ENCODE measurements at regions not wholly inside any gene's neighbourhood (a gene's known extent, or its start where the extent isn't known, plus 50 kb on each side); places are given as distances from the start of the nearest gene placed in this dataset.
"Not testable (repeated sequence)": the region's sequence is repeated elsewhere in the genome, so short reads cannot be mapped to it uniquely, and the experiment has no call there.

GRCh38 chr7:55707410-55707809 lies 135.1 kb upstream of the VOPP1 start:
- not testable (repeated sequence) for H3K4me1 Mint-ChIP-seq (ENCODE audit: low read depth); H3K9me3 Mint-ChIP-seq (ENCODE audit: low read depth); H3K36me3 Mint-ChIP-seq (ENCODE audit: insufficient read depth); H3K4me3 Mint-ChIP-seq (ENCODE audit: low read depth); H3K27ac Mint-ChIP-seq; H3K27me3 Mint-ChIP-seq; DNase-seq (ENCODE audit: low spot score, unreplicated experiment)

GRCh38 chr7:55706451-55707195 lies 134.3 kb upstream of the VOPP1 start:
- H3K27ac Mint-ChIP-seq, result peak overlapping the region; percentile 31
- H3K4me1 Mint-ChIP-seq (ENCODE audit: low read depth); H3K4me3 Mint-ChIP-seq (ENCODE audit: low read depth); DNase-seq (ENCODE audit: low spot score, unreplicated experiment); H3K9me3 Mint-ChIP-seq (ENCODE audit: low read depth); H3K27me3 Mint-ChIP-seq; H3K36me3 Mint-ChIP-seq (ENCODE audit: insufficient read depth): not testable (repeated sequence)

DNA sequence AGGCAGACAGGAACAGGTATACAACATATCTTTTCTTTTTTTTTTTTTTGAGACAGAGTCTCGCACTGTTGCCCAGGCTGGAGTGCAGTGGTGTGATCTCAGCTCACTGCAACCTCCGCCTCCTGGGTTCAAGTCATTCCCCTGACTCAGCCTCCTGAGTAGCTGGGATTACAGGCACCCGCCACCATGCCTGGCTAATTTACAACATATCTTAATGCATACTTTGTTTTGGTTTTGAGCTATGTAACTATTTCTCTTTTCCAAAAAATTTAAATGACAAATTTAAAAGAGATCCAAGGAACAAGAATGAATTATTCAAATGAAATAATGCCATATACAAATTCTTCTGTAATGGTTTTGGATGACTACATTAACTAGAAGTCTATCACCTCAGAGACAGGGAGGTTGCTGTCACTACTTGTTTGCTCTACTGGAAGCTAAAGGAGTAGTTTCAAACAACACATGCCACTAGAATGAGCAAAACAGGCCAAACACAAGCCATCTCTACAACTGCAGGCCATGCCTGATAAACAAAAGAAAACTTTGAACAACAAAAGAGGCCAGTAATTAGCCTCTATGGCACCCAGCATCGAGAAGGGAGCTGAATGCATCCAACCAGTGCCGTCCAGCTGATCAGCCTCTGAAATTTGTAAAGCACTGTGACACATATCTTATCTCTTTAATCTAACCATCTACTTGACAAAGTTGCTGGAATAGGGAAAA lies 133.6 kb upstream of the VOPP1 start:
- not testable (repeated sequence) for H3K36me3 Mint-ChIP-seq (ENCODE audit: insufficient read depth); H3K4me1 Mint-ChIP-seq (ENCODE audit: low read depth); H3K27ac Mint-ChIP-seq; H3K4me3 Mint-ChIP-seq (ENCODE audit: low read depth); H3K9me3 Mint-ChIP-seq (ENCODE audit: low read depth); DNase-seq (ENCODE audit: low spot score, unreplicated experiment); H3K27me3 Mint-ChIP-seq

DNA sequence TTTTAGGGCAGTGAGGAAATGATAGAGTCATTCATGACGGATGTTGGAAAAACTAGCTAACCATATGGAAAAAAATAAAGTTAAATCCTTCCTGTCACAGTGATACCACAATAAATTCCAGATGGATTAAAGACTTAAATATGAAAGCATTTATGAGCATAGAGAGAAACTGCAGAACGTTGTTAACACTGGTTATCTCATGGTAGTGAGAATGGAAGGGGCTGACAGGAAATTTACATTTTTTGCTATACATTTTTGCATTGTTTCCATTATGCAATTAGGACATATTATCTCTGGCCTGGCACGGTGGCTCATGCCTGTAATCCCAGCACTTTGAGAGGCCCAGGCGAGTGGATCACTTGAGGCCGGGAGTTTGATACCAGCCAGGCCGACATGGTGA lies 130.5 kb upstream of the VOPP1 start:
- H3K27me3 Mint-ChIP-seq; H3K27ac Mint-ChIP-seq; H3K36me3 Mint-ChIP-seq (ENCODE audit: insufficient read depth); H3K4me3 Mint-ChIP-seq (ENCODE audit: low read depth); H3K9me3 Mint-ChIP-seq (ENCODE audit: low read depth); DNase-seq (ENCODE audit: low spot score, unreplicated experiment); H3K4me1 Mint-ChIP-seq (ENCODE audit: low read depth): not testable (repeated sequence)

GRCh38 chr7:55699450-55699842 lies 127.1 kb upstream of the VOPP1 start:
- H3K27ac Mint-ChIP-seq; H3K9me3 Mint-ChIP-seq (ENCODE audit: low read depth); H3K4me3 Mint-ChIP-seq (ENCODE audit: low read depth); H3K36me3 Mint-ChIP-seq (ENCODE audit: insufficient read depth); H3K27me3 Mint-ChIP-seq; DNase-seq (ENCODE audit: low spot score, unreplicated experiment); H3K4me1 Mint-ChIP-seq (ENCODE audit: low read depth): not testable (repeated sequence)

DNA sequence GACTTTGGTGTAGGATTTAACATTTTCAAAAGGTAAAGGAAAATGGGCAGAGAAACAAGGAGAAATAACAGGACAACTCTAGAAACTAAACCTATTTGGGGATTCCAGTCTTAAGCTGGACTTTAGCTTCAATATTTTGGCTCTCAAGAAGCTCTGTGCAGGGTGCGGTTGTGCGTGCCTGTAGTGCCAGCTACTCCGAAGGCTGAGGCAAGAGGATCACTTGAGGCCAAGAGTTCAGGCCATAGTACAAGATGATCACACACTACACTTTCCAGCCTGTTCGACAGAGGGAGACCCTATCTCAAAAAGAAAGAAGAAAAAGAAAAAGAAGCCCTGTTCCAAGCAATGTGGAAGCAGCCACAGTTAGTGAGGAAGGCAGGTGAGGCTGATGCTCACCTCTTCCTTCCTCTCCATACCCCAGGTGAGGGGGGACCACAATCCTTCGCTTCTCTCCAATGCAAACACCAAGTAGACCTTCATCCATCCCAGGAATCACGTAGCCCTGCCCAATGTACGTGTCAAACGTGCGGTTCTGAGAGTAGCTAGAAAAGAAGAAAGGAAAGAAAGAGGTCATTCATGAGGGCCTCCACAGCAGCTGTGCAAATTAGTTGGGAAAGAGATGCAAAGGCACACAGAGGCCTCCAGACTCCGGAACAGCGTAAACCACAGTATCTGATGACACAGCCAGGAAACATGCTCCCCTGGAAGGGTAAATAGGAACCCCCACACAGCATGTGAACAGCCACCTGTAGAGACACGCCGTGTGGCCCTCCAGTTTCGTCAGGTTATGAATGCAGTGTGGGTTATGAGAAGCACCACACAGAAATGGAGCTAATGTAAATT lies 126.5 kb upstream of the VOPP1 start:
- not testable (repeated sequence) for H3K36me3 Mint-ChIP-seq (ENCODE audit: insufficient read depth); DNase-seq (ENCODE audit: low spot score, unreplicated experiment); H3K4me1 Mint-ChIP-seq (ENCODE audit: low read depth); H3K27me3 Mint-ChIP-seq; H3K4me3 Mint-ChIP-seq (ENCODE audit: low read depth); H3K9me3 Mint-ChIP-seq (ENCODE audit: low read depth)
- peak overlapping the region; percentile 86 for H3K27ac Mint-ChIP-seq

GRCh38 chr7:55695893-55696701 lies 123.8 kb upstream of the VOPP1 start:
- H3K4me3 Mint-ChIP-seq (ENCODE audit: low read depth), result not testable (repeated sequence)

DNA sequence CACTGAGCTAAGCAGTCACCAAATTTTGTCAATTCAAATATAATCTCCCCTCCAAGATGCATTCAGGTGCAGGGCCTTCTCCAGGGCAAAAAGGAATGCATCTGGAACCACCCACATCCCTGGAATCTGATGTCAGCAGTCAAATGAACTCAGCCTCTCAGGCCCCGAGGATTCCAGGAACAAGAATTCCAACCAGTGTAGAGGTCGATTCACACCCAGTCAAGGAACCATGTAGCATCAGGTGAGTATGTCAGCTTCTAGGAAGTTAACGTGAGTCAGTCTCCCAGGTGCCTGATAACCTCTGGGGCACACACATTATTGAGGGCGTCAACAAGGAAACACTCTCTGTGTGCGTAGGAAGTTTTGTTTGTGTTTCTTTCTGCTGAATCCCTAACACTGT lies 122.2 kb upstream of the VOPP1 start:
- not testable (repeated sequence) for DNase-seq (ENCODE audit: low spot score, unreplicated experiment); H3K4me3 Mint-ChIP-seq (ENCODE audit: low read depth); H3K36me3 Mint-ChIP-seq (ENCODE audit: insufficient read depth); H3K27me3 Mint-ChIP-seq; H3K9me3 Mint-ChIP-seq (ENCODE audit: low read depth); H3K4me1 Mint-ChIP-seq (ENCODE audit: low read depth)
- peak overlapping the region; percentile 85 for H3K27ac Mint-ChIP-seq

More at GRCh38 chr7:55695893-55696701, 123.8 kb upstream of the VOPP1 start:
- H3K4me1 Mint-ChIP-seq (ENCODE audit: low read depth); DNase-seq (ENCODE audit: low spot score, unreplicated experiment); H3K9me3 Mint-ChIP-seq (ENCODE audit: low read depth); H3K27ac Mint-ChIP-seq; H3K27me3 Mint-ChIP-seq; H3K36me3 Mint-ChIP-seq (ENCODE audit: insufficient read depth): not testable (repeated sequence)

- not testable (repeated sequence) for H3K27me3 Mint-ChIP-seq; H3K36me3 Mint-ChIP-seq (ENCODE audit: insufficient read depth); H3K4me3 Mint-ChIP-seq (ENCODE audit: low read depth); DNase-seq (ENCODE audit: low spot score, unreplicated experiment); H3K9me3 Mint-ChIP-seq (ENCODE audit: low read depth); H3K4me1 Mint-ChIP-seq (ENCODE audit: low read depth)
- peak overlapping the region; percentile 29 for H3K27ac Mint-ChIP-seq
Measured at GRCh38 chr7:55688684-55689681, 116.7 kb upstream of the VOPP1 start.

- H3K27me3 Mint-ChIP-seq; DNase-seq (ENCODE audit: low spot score, unreplicated experiment); H3K9me3 Mint-ChIP-seq (ENCODE audit: low read depth); H3K4me1 Mint-ChIP-seq (ENCODE audit: low read depth); H3K4me3 Mint-ChIP-seq (ENCODE audit: low read depth); H3K27ac Mint-ChIP-seq; H3K36me3 Mint-ChIP-seq (ENCODE audit: insufficient read depth): not testable (repeated sequence)
Measured at GRCh38 chr7:55688261-55688660, 116.0 kb upstream of the VOPP1 start.

DNA sequence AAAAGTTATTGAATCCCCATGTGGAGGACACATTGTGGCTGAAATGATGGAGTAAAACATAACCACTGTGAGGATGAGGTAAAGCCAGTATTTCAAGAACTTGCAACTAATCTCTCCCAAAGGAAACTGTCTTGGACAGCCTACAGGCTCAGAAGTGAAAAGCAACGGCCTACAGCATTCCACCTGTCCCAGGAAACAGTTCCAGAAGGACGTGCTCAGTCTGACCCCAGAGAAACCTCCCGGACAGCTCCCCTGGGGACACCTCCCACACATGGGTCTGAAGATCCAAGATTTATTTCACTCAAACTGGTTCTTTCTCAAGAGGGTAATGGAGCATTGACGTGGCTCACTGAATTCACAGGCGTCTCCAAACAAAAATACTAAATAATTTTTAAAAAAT lies 115.0 kb upstream of the VOPP1 start:
- H3K27ac Mint-ChIP-seq; DNase-seq (ENCODE audit: low spot score, unreplicated experiment); H3K4me3 Mint-ChIP-seq (ENCODE audit: low read depth); H3K36me3 Mint-ChIP-seq (ENCODE audit: insufficient read depth); H3K9me3 Mint-ChIP-seq (ENCODE audit: low read depth); H3K27me3 Mint-ChIP-seq; H3K4me1 Mint-ChIP-seq (ENCODE audit: low read depth): not testable (repeated sequence)
